ENCODE measurements at regions not wholly inside any gene's neighbourhood (a gene's known extent, or its start where the extent isn't known, plus 50 kb on each side); places are given as distances from the start of the nearest gene placed in this dataset.

DNA sequence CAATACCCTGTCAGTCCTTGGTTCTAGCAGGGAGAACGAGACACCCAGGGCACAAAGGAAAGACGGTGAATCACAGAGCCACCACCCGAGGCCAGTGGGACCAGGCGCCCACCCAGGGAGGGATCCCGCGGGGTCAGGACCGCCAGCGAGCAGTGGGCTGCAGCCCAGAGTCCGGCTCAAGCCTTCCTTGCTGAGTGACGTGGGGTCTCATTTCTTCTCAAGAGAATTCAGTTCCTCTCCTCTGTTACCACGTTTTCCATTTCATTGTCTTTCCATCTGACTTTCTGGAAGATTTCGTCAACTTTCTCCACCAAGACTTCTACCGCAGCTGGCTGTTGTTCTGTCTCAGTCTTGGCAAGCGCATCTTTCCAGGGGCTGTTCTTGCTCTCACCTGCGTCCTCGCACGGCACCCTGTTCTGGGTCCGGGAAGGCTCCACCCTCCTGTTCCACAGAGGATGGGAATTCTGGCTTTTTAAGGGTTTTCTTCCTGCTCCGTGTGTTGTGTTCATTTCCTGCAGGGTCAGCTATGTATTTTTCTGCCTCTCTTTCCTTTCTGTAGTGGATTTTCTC lies 248.6 kb downstream of the NDUFA10 start:
- DNase-seq = no peak

DNA sequence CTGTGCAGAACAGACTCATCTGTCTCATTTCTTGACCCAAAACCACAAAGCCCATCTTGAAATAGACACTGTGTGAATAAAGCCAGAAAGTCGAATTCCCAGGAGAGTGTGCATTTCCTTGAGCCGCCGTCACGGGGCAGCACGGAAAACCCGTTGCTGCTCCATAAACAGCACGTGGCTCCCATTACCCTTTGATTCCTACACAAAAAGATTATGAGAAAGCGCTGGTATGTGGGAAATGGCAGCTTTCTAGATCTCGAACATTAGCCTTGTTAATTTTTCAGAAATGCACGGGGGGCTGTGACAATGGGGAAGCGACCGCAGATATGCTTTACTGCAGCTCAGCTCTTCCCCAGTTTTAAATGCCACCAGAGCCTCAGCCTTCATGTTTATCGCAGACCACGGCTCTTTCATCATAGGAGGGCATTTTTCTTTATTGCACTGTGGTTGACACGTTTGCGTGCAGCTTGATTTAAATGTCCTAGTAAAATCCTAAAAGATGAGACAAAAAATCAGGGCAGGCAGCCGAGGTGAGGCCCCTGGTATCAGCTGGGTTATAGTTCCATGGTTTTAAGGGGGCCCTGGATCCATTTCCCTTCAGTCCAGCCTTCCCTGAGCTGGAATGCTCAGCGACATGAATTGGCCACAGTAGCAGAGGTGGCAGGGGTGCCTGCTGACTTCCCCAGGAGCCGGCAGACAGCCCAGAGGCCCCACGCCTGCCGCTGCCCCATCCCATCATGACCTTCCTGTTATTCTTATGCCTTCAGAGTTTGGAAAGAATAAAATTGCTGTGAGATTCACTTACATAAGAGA lies 249.3 kb downstream of the NDUFA10 start:
- no peak for DNase-seq

DNA sequence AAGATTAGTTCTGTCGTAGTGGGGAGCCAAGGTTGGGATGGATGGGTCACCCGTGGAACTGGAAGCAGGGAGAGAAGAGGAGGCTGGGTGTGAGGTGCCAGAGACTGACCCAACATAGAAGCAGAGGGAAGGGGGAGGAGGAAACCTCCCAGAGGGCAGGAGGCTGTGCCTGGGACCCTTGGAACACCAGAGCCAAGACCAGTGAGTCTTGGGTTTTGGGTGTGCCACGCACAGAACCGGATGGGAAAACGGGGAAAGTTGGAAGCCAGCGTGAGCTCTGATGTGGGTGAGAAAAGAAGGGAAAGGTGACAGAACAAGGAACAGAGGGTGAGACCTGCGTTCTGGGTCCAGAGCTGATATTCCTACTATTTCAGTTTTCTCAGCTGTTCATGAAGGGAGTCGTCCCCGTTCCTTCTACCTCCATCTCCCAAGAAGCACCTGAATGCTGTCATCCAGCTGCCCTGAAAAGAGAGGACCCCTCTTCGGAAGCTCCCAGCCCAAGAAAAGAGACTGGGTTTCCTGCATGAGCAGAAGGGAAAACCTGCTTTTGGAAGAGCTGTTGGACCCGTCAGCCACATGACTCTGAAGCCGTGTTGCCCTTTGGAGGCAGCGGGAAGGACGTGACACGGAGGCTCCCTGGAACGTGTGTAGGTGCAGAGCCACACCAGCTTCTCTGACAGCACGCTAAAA lies 250.1 kb downstream of the NDUFA10 start:
- no peak for DNase-seq

DNA sequence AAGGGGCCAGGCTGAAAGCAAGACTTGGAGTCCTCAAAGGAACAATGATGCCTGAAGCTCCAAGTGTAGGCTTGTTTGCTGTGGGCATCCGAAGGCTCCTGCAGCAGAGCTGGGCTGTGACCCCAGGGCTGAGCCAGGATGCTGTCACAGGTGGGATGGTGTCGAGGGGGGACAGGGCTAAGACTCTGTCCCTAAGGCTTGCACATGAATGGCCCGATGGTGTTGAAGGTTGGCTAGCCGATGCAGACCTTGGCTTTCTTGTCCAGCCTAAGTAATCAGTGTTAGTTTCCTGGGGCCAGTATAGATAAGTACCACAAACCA lies 251.0 kb downstream of the NDUFA10 start:
- no peak for DNase-seq

DNA sequence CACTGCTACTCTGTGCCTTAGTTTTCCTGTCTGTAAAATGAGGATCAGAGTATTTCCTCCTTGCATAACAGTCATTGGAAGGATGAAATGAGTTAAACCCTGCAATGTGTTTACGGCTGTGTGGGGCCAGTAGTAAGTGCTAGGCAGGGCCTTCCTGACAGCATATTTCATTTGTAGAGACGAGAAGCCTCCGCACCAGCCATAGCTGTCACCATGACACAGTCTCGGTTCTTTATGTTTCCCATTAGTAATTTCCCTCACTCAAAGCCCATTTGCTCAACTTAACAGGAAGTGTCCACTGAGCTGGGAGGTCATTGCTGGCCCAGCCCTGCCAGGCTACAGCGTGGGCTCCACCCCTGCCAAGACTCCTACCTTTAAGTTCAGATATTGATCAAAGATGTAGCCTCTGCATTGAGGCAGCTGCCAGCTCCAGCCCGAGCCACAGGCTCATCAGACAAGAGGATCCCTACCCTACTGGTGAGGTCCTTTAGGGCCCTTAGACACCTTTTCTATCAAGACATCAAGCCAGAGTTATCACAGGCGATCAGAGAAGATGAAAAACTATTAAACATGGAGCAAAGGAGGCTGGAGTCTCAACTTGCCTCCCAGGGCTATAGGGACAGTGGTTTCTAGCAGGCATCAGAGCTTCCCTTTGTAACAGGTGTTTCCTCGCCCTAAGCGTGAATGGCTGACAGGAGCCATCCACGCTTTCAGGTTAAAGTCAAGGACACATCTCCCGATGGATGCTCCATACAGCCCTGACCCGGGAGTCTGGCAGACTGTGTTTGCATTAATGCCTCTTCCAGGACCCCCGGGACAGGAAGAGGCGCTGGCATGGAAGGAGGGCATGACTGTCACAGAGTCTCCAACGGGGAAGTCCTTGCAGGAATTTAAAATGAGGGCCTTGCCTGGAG lies 251.7 kb downstream of the NDUFA10 start:
- DNase-seq = no peak

DNA sequence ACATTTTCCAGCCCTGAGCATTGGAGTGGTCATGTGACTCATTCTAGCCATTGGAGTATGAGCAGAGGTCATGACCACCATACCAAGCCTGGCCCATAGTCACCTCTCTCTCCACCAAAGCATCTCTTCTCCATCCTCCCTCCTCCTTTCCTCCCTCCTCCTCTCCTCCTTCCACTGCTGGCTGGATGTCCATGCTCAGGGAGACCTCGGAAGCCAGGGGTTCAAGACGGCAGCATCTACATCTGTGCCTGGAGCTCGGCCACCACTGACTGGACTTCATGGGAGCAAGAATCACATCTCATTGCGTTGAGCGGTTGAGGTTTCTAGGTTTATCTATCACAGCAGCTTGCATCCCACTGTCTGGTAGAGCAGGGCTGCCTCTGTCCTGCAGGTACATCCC lies 252.4 kb downstream of the NDUFA10 start:
- no peak for DNase-seq

DNA sequence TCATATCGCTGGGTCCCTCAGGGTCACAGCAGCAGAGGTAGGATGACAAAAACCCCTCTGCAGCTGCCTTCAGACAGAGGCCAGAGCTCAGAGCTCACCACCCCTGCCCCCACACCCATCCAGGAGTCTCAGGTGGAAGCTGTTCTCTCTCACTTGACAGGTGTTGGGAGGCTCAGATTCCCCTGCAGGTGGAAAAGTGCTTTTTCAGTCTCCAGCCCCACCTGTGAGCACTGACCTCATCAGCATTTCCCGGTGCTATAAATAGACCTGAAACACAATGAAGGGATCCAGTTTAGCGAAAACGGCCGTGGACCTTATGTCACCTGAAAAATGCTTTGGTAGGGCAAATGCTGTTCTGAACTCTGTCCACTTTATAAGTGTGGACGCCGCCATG lies 254.9 kb downstream of the NDUFA10 start:
- no peak for DNase-seq

DNA sequence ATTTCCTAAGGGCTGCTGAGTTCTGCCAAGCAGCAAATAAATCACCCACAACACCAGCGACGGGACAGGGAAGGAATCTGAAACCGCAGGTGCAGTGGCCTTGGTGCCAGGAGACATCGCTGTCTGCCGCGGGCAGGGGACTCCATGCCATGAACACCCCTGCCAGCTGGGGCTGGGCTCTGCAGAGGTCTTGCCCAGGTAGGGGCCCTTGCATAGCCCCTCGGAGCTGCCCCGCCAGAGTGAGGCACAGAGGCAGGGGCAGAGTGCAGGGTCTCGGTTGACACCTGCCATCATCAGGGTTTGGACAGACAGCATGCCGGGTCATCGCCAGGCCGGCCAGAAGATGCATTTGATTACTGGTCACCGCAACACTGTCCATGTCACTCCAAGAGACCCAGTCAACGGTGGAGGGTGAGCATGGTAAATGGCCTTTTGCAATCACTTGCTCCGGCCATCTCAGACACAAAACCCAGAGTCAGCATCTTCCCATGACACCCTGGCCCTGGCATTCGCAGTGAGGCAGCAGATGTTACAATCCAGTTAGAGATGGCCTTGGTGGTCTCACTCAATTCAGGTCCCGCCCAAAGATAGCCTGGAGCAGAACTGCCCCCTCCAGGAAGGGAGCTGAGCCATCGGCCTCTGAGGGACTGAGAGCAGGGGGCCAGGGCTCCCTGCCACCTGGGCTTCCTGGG lies 255.4 kb downstream of the NDUFA10 start:
- DNase-seq = no peak

DNA sequence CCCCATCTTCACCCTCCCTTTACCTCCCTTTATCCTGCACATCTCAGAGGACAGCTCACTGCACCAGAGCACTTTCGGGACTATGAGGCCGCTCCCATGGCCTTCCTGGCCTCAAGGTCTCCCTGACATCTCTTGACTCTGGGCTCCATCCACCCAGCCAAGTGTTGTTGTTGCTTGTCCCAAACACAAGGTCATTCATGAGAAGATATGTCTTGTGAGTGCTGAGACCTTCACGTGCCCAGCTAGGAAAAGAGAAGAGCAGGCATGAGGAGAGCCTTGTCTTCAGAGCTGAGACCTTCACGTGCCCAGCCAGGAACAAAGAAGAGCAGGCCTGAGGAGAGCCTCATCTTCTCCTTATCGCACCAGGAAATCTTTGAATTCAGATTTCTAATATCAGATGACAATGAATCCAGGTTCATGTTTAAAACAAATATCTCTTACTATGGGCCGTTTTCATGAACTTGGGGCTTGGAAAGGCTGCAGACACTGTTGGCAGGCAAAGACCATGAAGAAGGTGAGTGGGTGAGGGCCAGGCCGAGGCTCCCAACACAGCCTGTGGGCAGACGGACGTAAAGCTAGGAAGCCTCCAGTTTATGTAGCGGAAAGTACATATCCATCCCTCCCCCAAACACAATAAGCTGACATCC lies 256.1 kb downstream of the NDUFA10 start:
- no peak for DNase-seq

DNA sequence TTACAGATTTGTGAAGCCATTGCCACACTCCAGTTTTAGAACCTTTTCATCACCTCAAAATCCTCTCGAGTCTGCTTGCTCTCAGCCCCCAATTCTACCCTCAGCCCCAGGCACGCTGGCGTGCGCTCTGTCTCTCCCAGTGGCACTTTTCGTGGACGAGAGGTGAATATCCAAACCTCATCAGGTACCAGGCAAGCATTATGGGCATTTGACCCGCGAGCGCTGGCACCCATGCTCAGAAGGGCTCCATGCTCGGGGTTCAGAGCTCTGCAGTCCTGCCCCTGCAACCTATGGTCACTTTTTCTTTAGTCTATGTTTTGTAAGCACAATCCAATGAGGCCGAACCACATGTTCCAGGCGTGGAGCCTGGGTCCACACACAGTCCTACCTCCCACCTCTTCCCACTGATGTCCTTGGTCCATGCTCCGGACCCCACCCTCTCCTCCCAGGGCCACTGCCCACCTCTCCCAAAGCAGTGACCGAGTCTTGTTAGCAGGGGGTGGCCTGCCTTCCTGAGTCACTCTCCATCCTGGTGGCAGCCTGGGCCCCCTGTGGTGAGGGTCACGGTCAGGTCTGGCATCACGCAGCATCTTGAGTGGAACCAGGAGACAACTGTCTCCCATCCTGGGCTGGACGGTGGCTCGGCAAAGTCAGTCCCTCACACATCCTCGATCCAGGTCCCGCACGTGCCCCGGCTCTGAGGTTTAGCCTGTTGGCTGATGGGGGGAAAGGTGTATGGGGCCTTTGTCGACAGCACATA lies 256.9 kb downstream of the NDUFA10 start:
- no peak for DNase-seq

DNA sequence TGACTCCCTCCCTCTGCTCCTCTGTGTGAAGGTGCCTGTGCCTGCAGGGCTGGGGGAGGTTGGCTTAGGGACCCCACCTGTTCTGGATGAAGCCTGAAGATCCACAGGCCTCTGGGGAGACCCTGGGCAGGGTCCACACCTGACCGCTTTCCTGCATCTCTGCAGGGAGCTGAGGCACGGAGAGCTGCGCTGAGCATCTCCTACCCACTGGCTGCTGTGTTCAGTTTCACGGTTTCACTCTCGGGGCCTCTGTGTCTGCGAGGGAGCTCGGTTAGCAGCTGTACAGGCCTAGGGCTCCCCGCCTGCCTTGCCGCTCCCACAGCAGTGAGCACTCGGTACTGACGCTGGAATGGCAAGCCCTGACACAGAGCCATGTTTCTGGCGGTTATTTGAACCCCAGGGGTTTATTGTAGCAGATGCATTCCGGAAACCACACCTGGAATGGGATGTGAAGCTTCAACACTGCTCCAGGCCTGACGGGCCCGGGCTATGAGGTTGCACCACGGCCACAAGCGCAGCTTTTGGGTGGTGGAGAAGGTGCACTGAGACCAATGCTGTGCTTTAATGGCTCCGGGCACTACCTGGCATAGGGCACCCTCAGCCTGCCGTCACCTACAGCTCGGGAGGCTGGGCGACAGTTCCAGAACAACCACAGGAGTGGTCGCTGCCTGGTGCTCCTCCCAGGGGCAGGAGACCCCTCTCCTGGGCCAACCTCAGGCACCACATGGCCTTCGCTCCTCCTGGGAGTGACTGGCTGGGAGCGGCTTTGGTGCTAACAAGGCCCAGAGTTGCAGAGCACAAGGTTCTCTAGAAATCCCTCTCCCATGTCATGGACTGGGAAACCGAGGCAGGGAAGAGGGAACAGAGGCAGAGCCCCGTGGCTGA lies 257.9 kb downstream of the NDUFA10 start:
- no peak for DNase-seq

DNA sequence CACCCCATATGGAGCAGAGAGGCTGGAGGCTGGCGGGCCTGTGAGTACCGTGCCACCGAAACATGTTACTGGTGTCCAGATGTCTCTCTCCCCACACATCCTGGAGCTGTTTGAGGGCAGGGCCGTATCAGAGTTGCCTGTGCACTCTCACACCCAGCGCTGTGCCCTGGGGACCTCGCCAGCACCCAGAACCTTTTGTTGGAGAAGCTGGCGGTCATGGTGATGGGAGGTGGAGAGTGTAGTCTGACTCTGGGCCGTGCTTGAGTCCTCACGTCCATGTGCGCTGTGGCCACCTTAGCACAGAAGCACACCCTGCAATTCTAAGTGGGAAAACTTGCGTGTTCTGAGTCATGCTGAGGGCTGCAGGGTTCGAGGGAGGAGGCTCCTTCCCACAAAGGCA lies 259.2 kb downstream of the NDUFA10 start:
- no peak for DNase-seq

DNA sequence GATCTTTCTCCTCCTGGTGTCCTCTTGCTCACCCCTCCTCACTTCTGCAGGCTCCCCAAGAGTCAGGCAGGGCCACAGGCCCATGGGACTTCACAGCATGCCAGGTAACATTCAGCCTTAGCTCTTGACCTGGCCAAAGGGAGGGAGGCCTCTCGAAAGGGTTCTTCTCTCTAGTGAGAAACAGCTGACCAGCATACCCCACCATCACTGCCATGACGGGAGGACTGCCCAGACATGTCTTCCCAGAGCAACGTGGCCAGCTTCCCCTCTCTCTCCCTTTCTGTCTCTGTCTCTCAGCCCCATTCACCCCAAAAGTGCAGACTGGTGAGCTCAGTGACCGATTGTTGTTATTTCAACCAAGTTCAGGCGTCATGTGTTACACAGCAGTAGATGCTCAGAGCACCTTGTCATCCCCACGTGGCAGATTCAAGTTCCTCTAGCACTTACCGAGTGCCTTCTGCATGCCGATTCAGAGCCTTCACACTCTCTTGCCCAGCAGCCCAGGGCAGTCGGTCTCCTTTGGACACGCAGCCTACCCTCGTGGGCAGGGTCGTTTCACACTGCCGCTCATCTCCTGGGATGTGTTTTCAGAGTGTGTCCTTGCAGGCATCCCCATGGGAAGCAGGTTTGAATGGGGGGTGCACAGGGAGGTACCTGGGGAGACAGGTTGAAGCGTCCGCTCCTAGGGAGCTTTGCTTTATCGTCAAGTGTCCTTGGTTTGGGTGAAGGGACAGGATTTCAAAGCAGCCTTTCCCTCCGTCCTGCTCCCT lies 259.9 kb downstream of the NDUFA10 start:
- DNase-seq = no peak

DNA sequence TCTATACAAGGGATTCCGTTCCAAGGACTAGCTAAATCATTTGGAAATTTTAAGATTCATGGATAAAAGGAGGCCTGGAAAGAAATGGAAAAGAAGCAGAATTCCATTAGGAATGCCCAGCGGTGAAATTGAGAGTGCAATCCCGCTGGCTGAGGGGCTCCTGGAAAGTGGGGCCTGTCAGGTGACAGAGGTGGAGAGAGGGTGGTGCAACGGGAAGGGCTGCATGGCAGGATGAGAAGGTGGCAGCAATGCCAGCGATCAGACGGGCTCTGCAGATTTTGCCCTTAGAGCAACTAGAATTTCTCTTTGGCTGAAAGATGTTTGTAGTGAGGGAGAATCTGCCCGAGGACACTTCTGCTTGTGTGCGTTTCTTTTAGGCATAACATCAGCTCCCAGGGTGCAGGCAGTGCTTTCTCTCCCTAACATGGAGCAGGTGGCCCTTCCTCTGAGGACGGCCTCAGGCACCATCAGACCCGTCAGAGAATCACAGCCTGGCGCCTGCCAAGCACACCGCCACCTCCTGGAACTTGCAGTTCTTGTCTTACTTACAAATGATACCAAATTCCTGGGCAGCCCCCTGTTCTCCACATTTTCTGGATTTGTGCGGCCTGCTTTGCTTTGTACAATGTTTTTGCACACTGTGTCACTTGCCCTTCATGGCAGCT lies 261.6 kb downstream of the NDUFA10 start:
- DNase-seq = no peak

DNA sequence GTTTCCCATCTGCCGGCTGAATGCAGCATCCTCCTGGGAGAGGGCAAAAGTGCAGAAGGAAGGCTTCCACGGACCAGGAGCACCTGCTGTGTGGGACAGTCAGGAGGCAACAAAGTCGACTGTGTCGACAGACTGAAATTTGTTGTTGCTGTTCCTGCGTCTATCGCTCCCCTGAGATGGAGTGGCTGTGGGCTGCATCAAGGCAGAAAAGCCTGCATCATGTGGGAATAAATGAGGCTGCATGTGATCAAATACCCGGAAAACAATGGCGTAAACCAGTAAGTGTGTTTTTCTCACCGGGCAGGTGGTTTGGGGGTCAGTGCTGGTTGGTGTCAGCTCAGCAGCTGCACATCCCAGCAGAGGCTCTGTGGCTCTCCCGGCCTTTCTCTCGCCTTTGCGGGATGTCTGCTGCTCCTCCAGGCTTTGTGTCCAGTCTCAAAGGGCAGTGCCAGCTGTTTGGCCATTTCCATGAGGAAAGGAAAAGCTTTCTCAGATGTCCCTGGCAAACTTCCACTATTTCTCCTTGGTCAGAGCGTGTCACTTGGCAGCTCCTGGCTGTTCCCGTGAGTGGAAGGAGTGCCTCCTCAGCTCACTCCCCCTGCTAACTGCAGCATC lies 262.4 kb downstream of the NDUFA10 start:
- no peak for DNase-seq

DNA sequence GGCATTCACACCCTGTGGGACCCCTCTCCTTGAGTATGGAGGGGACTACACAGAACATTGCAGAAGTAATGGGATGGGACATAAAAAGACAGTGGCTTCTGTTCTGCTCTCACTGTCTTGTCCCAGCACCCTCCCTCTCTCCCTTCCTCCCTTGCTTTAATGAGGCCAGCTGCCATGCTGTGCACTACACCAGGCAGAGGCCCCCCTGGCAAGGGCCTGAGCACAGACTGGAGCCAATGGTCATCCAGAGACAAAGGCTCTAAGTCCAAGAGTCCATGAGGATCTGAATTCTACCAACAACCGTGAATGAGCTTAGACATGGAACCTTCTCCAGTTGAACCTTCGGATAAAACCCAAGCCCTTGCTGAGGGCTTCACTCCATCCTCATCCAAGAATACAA lies 263.0 kb downstream of the NDUFA10 start:
- DNase-seq = no peak

DNA sequence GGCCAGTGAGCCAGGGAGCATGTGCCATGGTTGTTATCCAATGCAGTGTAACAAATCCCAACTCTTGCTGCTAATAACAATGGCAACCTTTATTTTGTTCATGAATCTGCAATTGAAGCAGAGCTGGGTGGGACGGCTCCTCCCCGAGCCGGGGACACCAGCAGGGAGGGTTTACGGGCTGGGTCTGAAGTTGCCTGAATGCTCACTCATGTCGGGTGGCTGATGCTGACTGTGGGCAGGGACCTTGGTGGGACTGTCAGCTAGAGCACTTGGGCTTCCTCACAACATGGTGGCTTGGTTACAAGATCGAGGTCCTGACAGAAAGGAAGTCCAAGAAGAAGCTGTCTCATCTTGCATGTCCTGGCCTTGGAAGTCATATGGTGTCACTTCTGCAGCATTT lies 264.5 kb downstream of the NDUFA10 start:
- no peak for DNase-seq

DNA sequence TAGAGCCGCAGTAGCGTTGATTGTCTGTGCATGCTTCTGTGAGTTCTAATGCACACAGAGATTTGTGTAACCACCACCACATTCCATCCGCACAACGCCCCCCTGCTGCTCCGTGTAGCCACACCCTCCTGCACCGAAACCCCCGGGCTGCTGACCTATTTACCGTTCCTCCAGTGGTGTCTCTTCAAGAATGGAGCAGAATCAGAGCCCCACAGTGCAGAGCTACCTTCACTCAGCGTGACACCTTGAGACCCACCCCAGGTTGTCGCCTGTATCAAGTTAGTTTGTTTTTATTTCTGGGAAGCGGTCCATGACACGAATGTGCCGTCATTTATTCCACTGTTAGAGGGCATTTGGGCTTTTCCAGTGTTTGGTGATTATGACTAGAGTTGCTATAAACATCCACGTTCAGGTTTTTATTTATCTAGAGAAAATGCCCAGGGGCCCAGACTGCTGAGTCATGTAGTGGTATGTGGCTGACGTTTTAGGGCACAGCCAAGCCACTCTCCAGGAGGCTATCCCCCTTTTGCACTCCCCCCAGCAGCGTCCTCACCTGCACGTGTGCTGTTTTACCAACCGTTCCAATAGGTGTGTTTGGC lies 266.8 kb downstream of the NDUFA10 start:
- no peak for DNase-seq

All from activated gamma-delta T cell treated with Interleukin-2 at 50 U/mL for 16 hours (primary cell).